A549 (cell line): ENCODE measurements at regions not wholly inside any gene's neighbourhood (a gene's known extent, or its start where the extent isn't known, plus 50 kb on each side); places are given as distances from the start of the nearest gene placed in this dataset.

Source experiments
- BCL3 ChIP-seq: fragments of >200 bp; sonication (Bioruptor Twin); formaldehyde crosslinking; IDR thresholded peaks from 3 replicates; pipeline ENCODE4 v1.6.1; 2016
- BHLHE40 ChIP-seq: IDR thresholded peaks from 2 replicates; pipeline ENCODE4 v1.6.1; 2012; ENCODE audit warnings: low read depth, low read length, inconsistent platforms
- CHD4 ChIP-seq: fragments of 200-600 bp; sonication (generic); IDR thresholded peaks from 2 replicates; pipeline ENCODE4 v1.6.1; 2016; ENCODE audit warnings: antibody characterized with exemption, mild to moderate bottlenecking, borderline replicate concordance
- CTCF ChIP-seq: fragments of >200 bp; sonication (Bioruptor Twin); formaldehyde crosslinking; IDR thresholded peaks from 3 replicates; pipeline ENCODE4 v1.5.1; 2016
- POLR2A ChIP-seq: IDR thresholded peaks from 2 replicates; pipeline ENCODE4 v1.6.1; 2012; ENCODE audit warnings: mild to moderate bottlenecking, low read length
- RAD21 ChIP-seq, 2 experiments: fragments of >200 bp in 1 of 2; sonication (Bioruptor Twin) in 1 of 2; formaldehyde crosslinking in 1 of 2; IDR thresholded peaks in 1 of 2; conservative IDR thresholded peaks in 1 of 2; 2 replicates in 1 of 2; 3 replicates in 1 of 2; pipeline ENCODE4 v1.6.1; 2012 to 2018; ENCODE audit warnings: inconsistent platforms in 1 of 2
- ZFP36 ChIP-seq: fragments of 450-650 bp; IDR thresholded peaks from 2 replicates; pipeline ENCODE4 v1.6.1; 2014; ENCODE audit warnings: borderline replicate concordance; ENCODE audit not compliant: partially characterized antibody

- no peak for TF ChIP-seq POLR2A
- TF ChIP-seq CTCF: no peak
- TF ChIP-seq RAD21 (conservative IDR thresholded peaks at IDR 0.05 in 1 of 2, IDR thresholded peaks at IDR 0.05 in 1 of 2): no peak
- TF ChIP-seq BCL3: no peak
- no peak for TF ChIP-seq CHD4
- TF ChIP-seq BHLHE40: no peak
- no peak for TF ChIP-seq ZFP36
Measured at GRCh38 chr2:220420820-220421219, 793.4 kb downstream of the SLC4A3 start.
